Mesothelial cell of epicardium (in vitro differentiated cells): ENCODE measurements at regions not wholly inside any gene's neighbourhood (a gene's known extent, or its start where the extent isn't known, plus 50 kb on each side); places are given as distances from the start of the nearest gene placed in this dataset. TPM values are rescaled to one million over a fixed set of nuclear protein-coding genes. Genes with fewer than 3 reads are reported as not detected.

ENCODE experiments used
- DNase-seq, 2 experiments: peaks; one replicate each; pipeline ENCODE4 v3.0.0; 2021; ENCODE audit warnings: low spot score in 2 of 2; ENCODE audit not compliant: unreplicated experiment in 2 of 2
- H3K27ac Mint-ChIP-seq: 2 replicates; pipeline ENCODE4 v1.8.0; 2021; ENCODE audit warnings: mixed read lengths
- H3K27me3 Mint-ChIP-seq: 2 replicates; pipeline ENCODE4 v1.8.0; 2021; ENCODE audit warnings: low read depth, mixed read lengths
- H3K36me3 Mint-ChIP-seq: 2 replicates; pipeline ENCODE4 v1.8.0; 2021; ENCODE audit warnings: mixed read lengths
- H3K4me1 Mint-ChIP-seq: 2 replicates; pipeline ENCODE4 v1.8.0; 2021; ENCODE audit warnings: mixed read lengths
- H3K4me3 Mint-ChIP-seq: 2 replicates; pipeline ENCODE4 v1.8.0; 2021; ENCODE audit warnings: mild to moderate bottlenecking, moderate library complexity, mixed read lengths
- H3K9me3 Mint-ChIP-seq: 2 replicates; pipeline ENCODE4 v1.8.0; 2021; ENCODE audit warnings: mixed read lengths
- CTCF ChIP-seq: fragments of 200-600 bp; sonication (generic); IDR thresholded peaks from one replicate; pipeline ENCODE4 v1.5.0; 2021; ENCODE audit warnings: antibody characterized with exemption; ENCODE audit not compliant: unreplicated experiment
- microRNA-seq: library from miRNA; unstranded; fragments of <30 nt; microRNA quantifications from one replicate; pipeline ENCODE4 v1.2.0, GENCODE V29; 2021; ENCODE audit warnings: inconsistent platforms, mixed read lengths

- H3K27me3 Mint-ChIP-seq: no peaks in the 10 kb centered on the region
These were observed 53.4 kb upstream of the RPS23 start for GRCh38 chr5:82331557-82331956.

GRCh38 chr5:82330530-82331270 is 52.5 kb upstream of the RPS23 start:
- Mint-ChIP-seq H3K36me3 (no peaks in the 10 kb centered on the region), H3K27ac (no peak overlapping the region), H3K4me1 (peaks cover 9% of the 10 kb centered on the region), H3K4me3 (no peak overlapping the region), H3K27me3 (no peaks in the 10 kb centered on the region), H3K9me3 (peaks cover 27% of the 10 kb centered on the region)
- TF ChIP-seq CTCF: no peak
- DNase-seq: no peak

More at GRCh38 chr5:82331557-82331956, 53.4 kb upstream of the RPS23 start:
- Mint-ChIP-seq H3K9me3 (peaks cover 27% of the 10 kb centered on the region), H3K27ac (no peak overlapping the region), H3K36me3 (no peaks in the 10 kb centered on the region), H3K4me3 (no peak overlapping the region), H3K4me1 (peaks cover 9% of the 10 kb centered on the region)
- no peak for TF ChIP-seq CTCF
- no peak for DNase-seq

- Mint-ChIP-seq H3K27me3 (no peaks in the 10 kb centered on the region), H3K4me1 (peaks cover 3% of the 10 kb centered on the region), H3K27ac (no peak overlapping the region), H3K36me3 (no peaks in the 10 kb centered on the region), H3K9me3 (peaks cover 27% of the 10 kb centered on the region), H3K4me3 (no peak overlapping the region)
- TF ChIP-seq CTCF: no peak
- DNase-seq: no peak
These were observed 51.2 kb upstream of the RPS23 start for GRCh38 chr5:82329393-82329792.

Small RNA genes lying in the stretch of these regions (microRNA-seq; reads per million reads assigned to microRNA genes)
- not detected for gene MIR3977
